ENCODE measurements at regions not wholly inside any gene's neighbourhood (a gene's known extent, or its start where the extent isn't known, plus 50 kb on each side); places are given as distances from the start of the nearest gene placed in this dataset.
"Not testable (repeated sequence)": the region's sequence is repeated elsewhere in the genome, so short reads cannot be mapped to it uniquely, and the experiment has no call there.

GRCh38 chr16:21517263-21517662, 82.1 kb upstream of the METTL9 start:
- H3K4me3 ChIP-seq (ENCODE audit: low read length in 2 of 2); H3K27ac ChIP-seq (ENCODE audit: low read depth in 2 of 2, low read length in 2 of 2); H3K36me3 ChIP-seq (ENCODE audit: control insufficient read depth in 2 of 2, insufficient read depth in 2 of 2, low read length in 2 of 2); H3K9ac ChIP-seq (ENCODE audit: low read depth in 1 of 2, low read length in 2 of 2); H3K27me3 ChIP-seq (ENCODE audit: control insufficient read depth in 2 of 2, insufficient read depth in 2 of 2, low read length in 2 of 2); H3K9me3 ChIP-seq (ENCODE audit: control insufficient read depth in 2 of 2, low read length in 2 of 2): not testable (repeated sequence)
- H3K4me1 ChIP-seq (ENCODE audit: control insufficient read depth in 2 of 2, insufficient read depth in 2 of 2, low read length in 2 of 2) = peaks cover 20 to 27% of the 10 kb centered on the region in 2 donors

DNA sequence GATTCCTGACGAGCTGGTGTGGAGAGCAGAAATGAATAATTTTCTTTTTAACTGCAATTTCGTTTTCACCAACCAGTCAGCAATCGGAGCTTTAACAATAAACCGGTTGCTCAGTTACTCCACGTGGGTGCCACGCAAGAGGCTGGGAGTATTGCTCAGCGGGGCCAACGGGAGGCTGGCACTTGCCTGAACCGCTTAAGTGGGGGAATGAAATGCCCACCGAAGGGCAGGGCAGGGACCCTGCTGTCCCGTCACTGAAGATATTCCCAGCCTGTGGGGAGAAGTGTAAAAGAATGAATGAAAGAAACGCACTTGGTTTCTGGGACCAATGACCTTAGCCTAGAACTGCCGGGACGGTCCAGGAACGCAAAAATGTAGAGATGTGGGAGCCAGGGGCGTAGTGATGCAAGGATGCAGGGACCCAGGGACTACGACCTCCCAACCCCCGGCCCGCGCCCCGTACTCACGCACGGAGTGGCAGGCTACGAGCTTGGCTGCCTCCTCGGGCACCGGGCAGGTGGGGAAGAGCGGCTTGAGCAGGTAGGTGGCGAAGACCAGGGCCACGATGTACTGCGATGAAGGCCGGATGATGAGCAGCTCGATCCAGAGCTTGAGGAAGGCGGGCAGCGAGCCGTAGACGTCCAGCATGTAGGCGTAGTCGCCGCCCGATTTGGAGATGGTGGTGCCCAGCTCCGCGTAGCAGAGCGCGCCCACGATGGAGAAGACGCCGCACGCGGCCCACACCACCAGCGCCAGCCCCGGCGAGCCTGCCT, 79.8 kb upstream of the METTL9 start:
- Histone ChIP-seq H3K27ac (ENCODE audit: low read depth in 2 of 2, low read length in 2 of 2) (peak overlapping the region; percentile 92 to 93), H3K9ac (ENCODE audit: low read depth in 1 of 2, low read length in 2 of 2) (peak overlapping the region; percentile 76 to 79), H3K4me3 (ENCODE audit: low read length in 2 of 2) (peak overlapping the region; percentile 81 to 83)
- not testable (repeated sequence) for H3K9me3 ChIP-seq (ENCODE audit: control insufficient read depth in 2 of 2, low read length in 2 of 2); H3K4me1 ChIP-seq (ENCODE audit: control insufficient read depth in 2 of 2, insufficient read depth in 2 of 2, low read length in 2 of 2); H3K36me3 ChIP-seq (ENCODE audit: control insufficient read depth in 2 of 2, insufficient read depth in 2 of 2, low read length in 2 of 2); H3K27me3 ChIP-seq (ENCODE audit: control insufficient read depth in 2 of 2, insufficient read depth in 2 of 2, low read length in 2 of 2)

DNA sequence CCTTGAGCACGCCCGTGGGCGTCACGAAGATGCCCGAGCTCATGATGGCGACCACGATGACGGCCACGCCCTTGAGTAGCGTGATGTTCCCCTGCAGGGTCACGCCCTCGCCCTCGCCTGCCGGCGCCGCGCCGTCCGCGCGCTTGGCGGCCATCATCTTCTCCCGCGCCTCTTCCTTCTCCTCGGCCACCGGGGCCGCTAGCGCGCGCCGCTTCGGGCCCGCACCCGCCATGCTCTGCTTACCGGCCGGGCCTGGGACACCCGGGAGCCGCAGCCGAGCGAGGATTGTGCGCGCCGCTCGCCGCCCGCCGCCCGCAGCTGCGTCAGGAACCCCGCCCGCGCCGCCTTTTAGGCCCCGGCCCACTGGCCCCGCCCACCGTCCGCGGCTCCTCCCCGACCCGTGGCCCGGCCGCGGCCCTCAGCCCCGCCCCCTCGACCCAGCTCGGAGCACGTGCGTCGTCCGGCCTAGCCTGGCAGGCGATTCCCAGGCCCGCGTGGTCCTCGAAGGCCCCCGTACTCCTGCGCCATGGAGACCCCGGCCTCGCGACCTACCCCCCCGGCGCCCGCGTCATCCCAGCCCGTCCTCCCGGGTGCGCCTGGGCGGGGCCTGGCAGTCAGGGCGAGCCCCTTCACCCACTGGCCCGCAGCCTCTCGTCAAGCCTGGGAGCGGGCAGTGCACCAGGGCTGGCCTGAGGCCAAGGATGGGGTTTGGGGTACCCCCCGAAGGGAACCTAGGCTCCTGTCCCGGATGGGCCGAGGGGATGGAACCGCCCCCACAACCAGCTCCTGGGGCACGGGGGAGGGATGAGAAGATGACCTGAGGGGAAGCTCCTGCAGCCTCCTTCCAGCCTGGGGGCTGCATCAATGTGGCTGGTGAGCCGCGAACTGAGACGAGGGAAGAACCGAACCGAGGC, 79.0 kb upstream of the METTL9 start:
- not testable (repeated sequence) for H3K9me3 ChIP-seq (ENCODE audit: control insufficient read depth in 2 of 2, low read length in 2 of 2); H3K27me3 ChIP-seq (ENCODE audit: control insufficient read depth in 2 of 2, insufficient read depth in 2 of 2, low read length in 2 of 2); H3K36me3 ChIP-seq (ENCODE audit: control insufficient read depth in 2 of 2, insufficient read depth in 2 of 2, low read length in 2 of 2); H3K4me1 ChIP-seq (ENCODE audit: control insufficient read depth in 2 of 2, insufficient read depth in 2 of 2, low read length in 2 of 2)
- Histone ChIP-seq H3K27ac (ENCODE audit: low read depth in 2 of 2, low read length in 2 of 2) (peak overlapping the region; percentile 92 to 93), H3K9ac (ENCODE audit: low read depth in 1 of 2, low read length in 2 of 2) (peak overlapping the region; percentile 70 to 79), H3K4me3 (ENCODE audit: low read length in 2 of 2) (peak overlapping the region; percentile 81 to 82)

- not testable (repeated sequence) for H3K9me3 ChIP-seq (ENCODE audit: control insufficient read depth in 2 of 2, low read length in 2 of 2); H3K4me3 ChIP-seq (ENCODE audit: low read length in 2 of 2); H3K9ac ChIP-seq (ENCODE audit: low read depth in 1 of 2, low read length in 2 of 2); H3K4me1 ChIP-seq (ENCODE audit: control insufficient read depth in 2 of 2, insufficient read depth in 2 of 2, low read length in 2 of 2); H3K27me3 ChIP-seq (ENCODE audit: control insufficient read depth in 2 of 2, insufficient read depth in 2 of 2, low read length in 2 of 2); H3K36me3 ChIP-seq (ENCODE audit: control insufficient read depth in 2 of 2, insufficient read depth in 2 of 2, low read length in 2 of 2); H3K27ac ChIP-seq (ENCODE audit: low read depth in 2 of 2, low read length in 2 of 2)
Observed at GRCh38 chr16:21521048-21521389, 78.4 kb upstream of the METTL9 start.

GRCh38 chr16:21521390-21522143, 77.8 kb upstream of the METTL9 start:
- not testable (repeated sequence) for H3K9me3 ChIP-seq (ENCODE audit: control insufficient read depth in 2 of 2, low read length in 2 of 2); H3K27ac ChIP-seq (ENCODE audit: low read depth in 2 of 2, low read length in 2 of 2); H3K9ac ChIP-seq (ENCODE audit: low read depth in 1 of 2, low read length in 2 of 2); H3K36me3 ChIP-seq (ENCODE audit: control insufficient read depth in 2 of 2, insufficient read depth in 2 of 2, low read length in 2 of 2); H3K4me1 ChIP-seq (ENCODE audit: control insufficient read depth in 2 of 2, insufficient read depth in 2 of 2, low read length in 2 of 2); H3K4me3 ChIP-seq (ENCODE audit: low read length in 2 of 2); H3K27me3 ChIP-seq (ENCODE audit: control insufficient read depth in 2 of 2, insufficient read depth in 2 of 2, low read length in 2 of 2)

- H3K27me3 ChIP-seq (ENCODE audit: control insufficient read depth in 2 of 2, insufficient read depth in 2 of 2, low read length in 2 of 2); H3K27ac ChIP-seq (ENCODE audit: low read depth in 2 of 2, low read length in 2 of 2); H3K9ac ChIP-seq (ENCODE audit: low read depth in 1 of 2, low read length in 2 of 2); H3K4me3 ChIP-seq (ENCODE audit: low read length in 2 of 2); H3K36me3 ChIP-seq (ENCODE audit: control insufficient read depth in 2 of 2, insufficient read depth in 2 of 2, low read length in 2 of 2); H3K4me1 ChIP-seq (ENCODE audit: control insufficient read depth in 2 of 2, insufficient read depth in 2 of 2, low read length in 2 of 2); H3K9me3 ChIP-seq (ENCODE audit: control insufficient read depth in 2 of 2, low read length in 2 of 2): not testable (repeated sequence)
Observed at GRCh38 chr16:21522846-21523245, 76.5 kb upstream of the METTL9 start.

- Histone ChIP-seq H3K27ac (ENCODE audit: low read depth in 2 of 2, low read length in 2 of 2) (no peak overlapping the region), H3K27me3 (ENCODE audit: control insufficient read depth in 2 of 2, insufficient read depth in 2 of 2, low read length in 2 of 2) (no peaks in the 10 kb centered on the region), H3K4me1 (ENCODE audit: control insufficient read depth in 2 of 2, insufficient read depth in 2 of 2, low read length in 2 of 2) (no peaks in the 10 kb centered on the region), H3K4me3 (ENCODE audit: low read length in 2 of 2) (no peak overlapping the region), H3K9ac (ENCODE audit: low read depth in 1 of 2, low read length in 2 of 2) (no peak overlapping the region), H3K36me3 (ENCODE audit: control insufficient read depth in 2 of 2, insufficient read depth in 2 of 2, low read length in 2 of 2) (no peaks in the 10 kb centered on the region), H3K9me3 (ENCODE audit: control insufficient read depth in 2 of 2, low read length in 2 of 2) (no peaks in the 10 kb centered on the region)
Observed at GRCh38 chr16:21523411-21524067, 75.8 kb upstream of the METTL9 start.

DNA sequence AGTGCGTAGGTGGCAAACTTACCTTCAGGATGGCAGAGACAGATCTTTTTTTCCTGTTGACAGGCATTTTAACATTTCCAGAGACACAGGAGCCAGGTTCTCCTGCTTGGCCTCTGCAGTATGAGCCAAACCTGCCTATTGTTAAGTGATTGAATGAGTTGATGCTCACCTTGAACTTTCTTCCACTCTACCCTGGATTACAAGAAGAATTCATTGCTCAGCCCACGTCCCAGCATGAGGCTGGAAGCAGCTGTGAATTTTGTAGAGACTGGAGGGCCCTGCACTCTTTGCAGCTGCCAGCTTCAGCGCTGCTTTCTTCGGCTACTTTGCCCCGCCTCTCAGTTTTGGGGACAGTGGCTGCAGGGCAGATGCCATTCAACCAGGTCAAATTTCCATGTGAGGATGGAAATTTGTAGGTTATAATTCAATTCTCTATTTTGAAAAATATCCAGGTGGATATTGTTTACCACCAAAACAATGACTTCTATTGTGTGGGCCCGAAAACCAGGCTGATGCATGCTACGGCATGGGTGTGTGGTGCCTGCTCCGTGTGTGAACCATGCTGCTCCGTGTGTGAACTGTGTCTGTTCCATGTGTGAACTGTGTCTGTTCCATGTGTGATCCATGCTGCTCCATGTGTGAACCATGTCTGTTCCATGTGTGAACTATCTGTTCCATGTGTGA, 75.2 kb upstream of the METTL9 start:
- Histone ChIP-seq H3K36me3 (ENCODE audit: control insufficient read depth in 2 of 2, insufficient read depth in 2 of 2, low read length in 2 of 2) (no peaks in the 10 kb centered on the region), H3K27ac (ENCODE audit: low read depth in 2 of 2, low read length in 2 of 2) (no peak overlapping the region), H3K9me3 (ENCODE audit: control insufficient read depth in 2 of 2, low read length in 2 of 2) (no peaks in the 10 kb centered on the region), H3K4me1 (ENCODE audit: control insufficient read depth in 2 of 2, insufficient read depth in 2 of 2, low read length in 2 of 2) (no peaks in the 10 kb centered on the region), H3K9ac (ENCODE audit: low read depth in 1 of 2, low read length in 2 of 2) (no peak overlapping the region), H3K27me3 (ENCODE audit: control insufficient read depth in 2 of 2, insufficient read depth in 2 of 2, low read length in 2 of 2) (no peaks in the 10 kb centered on the region), H3K4me3 (ENCODE audit: low read length in 2 of 2) (no peak overlapping the region)

DNA sequence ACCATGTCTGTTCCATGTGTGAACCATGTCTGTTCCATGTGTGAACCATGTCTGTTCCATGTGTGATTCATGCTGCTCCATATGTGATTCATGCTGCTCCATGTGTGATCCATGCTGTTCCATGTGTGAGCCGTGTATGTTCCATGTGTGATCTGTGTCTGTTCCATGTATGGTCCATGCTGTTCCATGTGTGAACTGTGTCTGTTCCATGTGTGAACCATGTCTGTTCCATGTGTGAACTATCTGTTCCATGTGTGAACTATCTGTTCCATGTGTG, 74.7 kb upstream of the METTL9 start:
- not testable (repeated sequence) for H3K9me3 ChIP-seq (ENCODE audit: control insufficient read depth in 2 of 2, low read length in 2 of 2); H3K4me1 ChIP-seq (ENCODE audit: control insufficient read depth in 2 of 2, insufficient read depth in 2 of 2, low read length in 2 of 2); H3K4me3 ChIP-seq (ENCODE audit: low read length in 2 of 2); H3K9ac ChIP-seq (ENCODE audit: low read depth in 1 of 2, low read length in 2 of 2); H3K36me3 ChIP-seq (ENCODE audit: control insufficient read depth in 2 of 2, insufficient read depth in 2 of 2, low read length in 2 of 2); H3K27me3 ChIP-seq (ENCODE audit: control insufficient read depth in 2 of 2, insufficient read depth in 2 of 2, low read length in 2 of 2); H3K27ac ChIP-seq (ENCODE audit: low read depth in 2 of 2, low read length in 2 of 2)

Data from mucosa of rectum (tissue), 2 donors.